ENCODE measurements at regions not wholly inside any gene's neighbourhood (a gene's known extent, or its start where the extent isn't known, plus 50 kb on each side); places are given as distances from the start of the nearest gene placed in this dataset.

DNA sequence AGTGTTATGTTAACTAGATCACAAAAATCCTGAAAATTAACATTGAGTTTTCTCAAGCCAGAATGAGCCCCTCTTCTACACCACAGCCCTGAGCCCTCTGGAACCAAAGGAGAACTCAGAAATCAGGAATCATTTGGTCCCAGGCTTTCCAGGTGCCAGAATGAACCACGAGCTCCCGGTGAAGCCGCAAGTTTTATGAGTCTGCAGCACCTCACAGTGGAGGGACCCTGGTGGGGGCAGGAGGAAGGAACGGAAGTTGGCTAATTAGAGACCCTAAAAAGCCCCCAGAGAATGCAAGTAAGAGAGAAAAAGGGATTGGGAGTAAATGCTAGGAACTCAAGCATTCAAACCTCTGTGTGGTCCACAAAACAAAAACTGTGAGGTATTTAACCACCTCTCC lies 52.9 kb upstream of the BCL2L14 start:
- ATAC-seq (ENCODE audit: insufficient number of reproducible peaks, low FRiP score, low read depth) (no peak), DNase-seq (ENCODE audit: low spot score) (no peak)
- Histone ChIP-seq H3K4me1 (ENCODE audit: control insufficient read depth in 1 of 2, low read depth in 2 of 2) (no peaks in the 10 kb centered on the region), H3K27me3 (replicated peaks; ENCODE audit: insufficient read depth) (no peaks in the 10 kb centered on the region), H3K9me3 (no peaks in the 10 kb centered on the region), H3K27ac (no peak overlapping the region), H3K4me3 (no peak overlapping the region), H3K36me3 (no peaks in the 10 kb centered on the region)
- TF ChIP-seq, protein P1, sequence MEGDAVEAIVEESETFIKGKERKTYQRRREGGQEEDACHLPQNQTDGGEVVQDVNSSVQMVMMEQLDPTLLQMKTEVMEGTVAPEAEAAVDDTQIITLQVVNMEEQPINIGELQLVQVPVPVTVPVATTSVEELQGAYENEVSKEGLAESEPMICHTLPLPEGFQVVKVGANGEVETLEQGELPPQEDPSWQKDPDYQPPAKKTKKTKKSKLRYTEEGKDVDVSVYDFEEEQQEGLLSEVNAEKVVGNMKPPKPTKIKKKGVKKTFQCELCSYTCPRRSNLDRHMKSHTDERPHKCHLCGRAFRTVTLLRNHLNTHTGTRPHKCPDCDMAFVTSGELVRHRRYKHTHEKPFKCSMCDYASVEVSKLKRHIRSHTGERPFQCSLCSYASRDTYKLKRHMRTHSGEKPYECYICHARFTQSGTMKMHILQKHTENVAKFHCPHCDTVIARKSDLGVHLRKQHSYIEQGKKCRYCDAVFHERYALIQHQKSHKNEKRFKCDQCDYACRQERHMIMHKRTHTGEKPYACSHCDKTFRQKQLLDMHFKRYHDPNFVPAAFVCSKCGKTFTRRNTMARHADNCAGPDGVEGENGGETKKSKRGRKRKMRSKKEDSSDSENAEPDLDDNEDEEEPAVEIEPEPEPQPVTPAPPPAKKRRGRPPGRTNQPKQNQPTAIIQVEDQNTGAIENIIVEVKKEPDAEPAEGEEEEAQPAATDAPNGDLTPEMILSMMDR (IDR thresholded peaks at IDR 0.05) = peak; percentile 9

- no peaks in the 10 kb centered on the region for H3K4me1 ChIP-seq (ENCODE audit: control insufficient read depth in 1 of 2, low read depth in 2 of 2)
- no peaks in the 10 kb centered on the region for H3K9me3 ChIP-seq
- H3K27me3 ChIP-seq (replicated peaks; ENCODE audit: insufficient read depth) = no peaks in the 10 kb centered on the region
- no peaks in the 10 kb centered on the region for H3K36me3 ChIP-seq
- no peak overlapping the region for H3K4me3 ChIP-seq
- TF ChIP-seq, protein P1 (IDR thresholded peaks at IDR 0.05) = no peak
- no peak for ATAC-seq (ENCODE audit: insufficient number of reproducible peaks, low FRiP score, low read depth)
- DNase-seq (ENCODE audit: low spot score) = no peak
- H3K27ac ChIP-seq = no peak overlapping the region
These were observed 52.3 kb upstream of the BCL2L14 start for GRCh38 chr12:12018454-12018853.

- no peaks in the 10 kb centered on the region for H3K4me1 ChIP-seq (ENCODE audit: control insufficient read depth in 1 of 2, low read depth in 2 of 2)
- ATAC-seq (ENCODE audit: insufficient number of reproducible peaks, low FRiP score, low read depth) = no peak
These were observed 50.9 kb upstream of the BCL2L14 start for GRCh38 chr12:12019881-12020280.

DNA sequence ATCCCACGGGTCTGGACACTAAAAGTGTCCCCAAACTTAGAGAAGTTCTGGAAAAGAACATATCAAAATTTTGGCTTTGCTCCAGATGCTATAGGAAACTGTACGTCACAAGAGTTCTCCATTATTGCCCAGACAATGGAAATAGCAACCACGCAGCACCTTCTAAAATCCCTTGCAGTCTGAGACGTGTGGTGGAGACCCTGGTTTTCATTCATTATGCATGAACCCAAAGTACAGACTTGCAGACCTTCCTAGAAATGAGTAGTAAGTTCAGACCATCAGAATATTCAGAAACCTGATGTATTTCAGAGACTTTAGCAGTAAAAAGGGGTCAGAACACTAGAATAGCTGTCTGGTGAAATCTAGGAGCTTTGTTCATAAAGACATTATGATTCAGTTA lies 50.0 kb upstream of the BCL2L14 start:
- Histone ChIP-seq H3K4me1 (ENCODE audit: control insufficient read depth in 1 of 2, low read depth in 2 of 2) (no peaks in the 10 kb centered on the region), H3K9me3 (no peaks in the 10 kb centered on the region)

More at GRCh38 chr12:12019881-12020280, 50.9 kb upstream of the BCL2L14 start:
- no peak overlapping the region for H3K27ac ChIP-seq
- no peaks in the 10 kb centered on the region for H3K36me3 ChIP-seq
- no peaks in the 10 kb centered on the region for H3K27me3 ChIP-seq (replicated peaks; ENCODE audit: insufficient read depth)
- H3K4me3 ChIP-seq = no peak overlapping the region
- DNase-seq (ENCODE audit: low spot score) = no peak
- no peaks in the 10 kb centered on the region for H3K9me3 ChIP-seq
- TF ChIP-seq, protein P1 (IDR thresholded peaks at IDR 0.05) = no peak

More for the DNA sequence above, 50.0 kb upstream of the BCL2L14 start:
- DNase-seq (ENCODE audit: low spot score) (no peak), ATAC-seq (ENCODE audit: insufficient number of reproducible peaks, low FRiP score, low read depth) (no peak)
- H3K4me3 ChIP-seq = no peak overlapping the region
- H3K27me3 ChIP-seq (replicated peaks; ENCODE audit: insufficient read depth) = no peaks in the 10 kb centered on the region
- no peaks in the 10 kb centered on the region for H3K36me3 ChIP-seq
- H3K27ac ChIP-seq = no peak overlapping the region
- TF ChIP-seq, protein P1 (IDR thresholded peaks at IDR 0.05) = no peak
